SK-N-SH treated with all-trans-retinoic acid at 6 μM for 48 hours (cell line): ENCODE measurements at regions not wholly inside any gene's neighbourhood (a gene's known extent, or its start where the extent isn't known, plus 50 kb on each side); places are given as distances from the start of the nearest gene placed in this dataset.

Experiments used
- ARNTL ChIP-seq: fragments of 450-650 bp; formaldehyde crosslinking; IDR thresholded peaks from 2 replicates; pipeline ENCODE4 v1.5.0; 2020; ENCODE audit warnings: low read depth, mild to moderate bottlenecking, moderate library complexity, borderline replicate concordance
- BACH2 ChIP-seq: fragments of 250-450 bp; sonication (Bioruptor Pico); IDR thresholded peaks from 2 replicates; pipeline ENCODE4 v1.9.0; 2021; ENCODE audit warnings: mild to moderate bottlenecking, borderline replicate concordance
- CSDC2 ChIP-seq: fragments of 250-450 bp; sonication (Bioruptor Pico); IDR thresholded peaks from 2 replicates; pipeline ENCODE4 v1.5.0; 2020; ENCODE audit warnings: mild to moderate bottlenecking, moderate library complexity
- GLIS3 ChIP-seq: fragments of 250-450 bp; sonication (Bioruptor Pico); IDR thresholded peaks from 2 replicates; pipeline ENCODE4 v1.5.0; 2020; ENCODE audit warnings: mild to moderate bottlenecking, moderate library complexity
- OSR1 ChIP-seq: fragments of 250-450 bp; sonication (Bioruptor Pico); IDR thresholded peaks from 2 replicates; pipeline ENCODE4 v1.8.0; 2022; ENCODE audit warnings: moderate library complexity, mild to moderate bottlenecking, inconsistent platforms
- PATZ1 ChIP-seq: fragments of 250-450 bp; sonication (Bioruptor Pico); IDR thresholded peaks from 2 replicates; pipeline ENCODE4 v1.8.0; 2020; ENCODE audit warnings: mild to moderate bottlenecking, moderate library complexity, borderline replicate concordance
- RARB ChIP-seq: fragments of 250-450 bp; sonication (Bioruptor Pico); IDR thresholded peaks from 2 replicates; pipeline ENCODE4 v1.8.0; 2021; ENCODE audit warnings: mild to moderate bottlenecking, moderate library complexity
- SNAI2 ChIP-seq: fragments of 250-450 bp; sonication (Bioruptor Pico); IDR thresholded peaks from 2 replicates; pipeline ENCODE4 v1.5.0; 2020; ENCODE audit warnings: mild to moderate bottlenecking, moderate library complexity
- TOX ChIP-seq: fragments of 250-450 bp; sonication (Bioruptor Pico); IDR thresholded peaks from 2 replicates; pipeline ENCODE4 v1.8.0; 2021; ENCODE audit warnings: mild to moderate bottlenecking, moderate library complexity, borderline replicate concordance
- ZFP30 ChIP-seq: fragments of 450-650 bp; formaldehyde crosslinking; IDR thresholded peaks from 2 replicates; pipeline ENCODE4 v1.5.0; 2022; ENCODE audit warnings: mild to moderate bottlenecking, moderate library complexity

- TF ChIP-seq BACH2 (CRISPR knock-in tag) (no peak), TOX (CRISPR knock-in tag) (no peak), SNAI2 (CRISPR knock-in tag) (no peak), PATZ1 (CRISPR knock-in tag) (no peak), RARB (CRISPR knock-in tag) (no peak), GLIS3 (no peak), OSR1 (CRISPR knock-in tag) (no peak), ARNTL (CRISPR knock-in tag) (no peak), ZFP30 (CRISPR knock-in tag) (no peak), CSDC2 (CRISPR knock-in tag) (no peak)
Observed at GRCh38 chr7:93006480-93007095, 111.2 kb downstream of the SAMD9 start.
